Uterus (tissue), 2 donors: ENCODE measurements at regions not wholly inside any gene's neighbourhood (a gene's known extent, or its start where the extent isn't known, plus 50 kb on each side); places are given as distances from the start of the nearest gene placed in this dataset.

Experiments used
- POLR2A ChIP-seq, 2 donors: fragments of 450-650 bp; IDR thresholded peaks; one replicate each; pipeline ENCODE4 v1.6.1; 2016; ENCODE audit warnings: antibody characterized with exemption in 2 of 2, mild to moderate bottlenecking in 1 of 2, moderate library complexity in 1 of 2
- TF ChIP-seq, protein P1 (sequence below), 4 experiments: fragments of 200-600 bp in 2 of 4; fragments of 450-650 bp in 2 of 4; sonication (generic) in 2 of 4; IDR thresholded peaks; one replicate each; pipeline ENCODE4 v1.5.1; 2016 to 2019; ENCODE audit warnings: antibody characterized with exemption in 4 of 4, mild to moderate bottlenecking in 2 of 4, moderate library complexity in 1 of 4

DNA sequence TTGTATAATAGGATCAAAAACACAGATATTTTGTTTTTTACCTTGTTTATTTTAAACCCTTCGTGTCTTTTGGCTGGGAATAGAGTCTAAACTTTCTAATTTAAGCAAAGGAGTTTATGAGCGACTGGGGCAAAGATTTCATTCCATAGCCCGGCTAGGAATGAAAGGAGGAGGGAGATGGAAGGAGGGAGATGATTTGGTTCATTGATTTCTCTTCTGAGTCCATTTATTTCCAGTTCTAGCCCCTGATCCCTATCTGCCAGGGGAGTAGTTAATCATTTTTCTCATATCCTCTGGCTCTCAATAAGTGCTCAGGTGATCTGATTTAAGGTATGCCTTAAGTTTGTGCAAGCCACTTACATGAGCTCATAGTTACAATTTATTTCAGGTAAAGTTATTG, 120.0 kb downstream of the SPRY1 start:
- TF ChIP-seq, protein P1, sequence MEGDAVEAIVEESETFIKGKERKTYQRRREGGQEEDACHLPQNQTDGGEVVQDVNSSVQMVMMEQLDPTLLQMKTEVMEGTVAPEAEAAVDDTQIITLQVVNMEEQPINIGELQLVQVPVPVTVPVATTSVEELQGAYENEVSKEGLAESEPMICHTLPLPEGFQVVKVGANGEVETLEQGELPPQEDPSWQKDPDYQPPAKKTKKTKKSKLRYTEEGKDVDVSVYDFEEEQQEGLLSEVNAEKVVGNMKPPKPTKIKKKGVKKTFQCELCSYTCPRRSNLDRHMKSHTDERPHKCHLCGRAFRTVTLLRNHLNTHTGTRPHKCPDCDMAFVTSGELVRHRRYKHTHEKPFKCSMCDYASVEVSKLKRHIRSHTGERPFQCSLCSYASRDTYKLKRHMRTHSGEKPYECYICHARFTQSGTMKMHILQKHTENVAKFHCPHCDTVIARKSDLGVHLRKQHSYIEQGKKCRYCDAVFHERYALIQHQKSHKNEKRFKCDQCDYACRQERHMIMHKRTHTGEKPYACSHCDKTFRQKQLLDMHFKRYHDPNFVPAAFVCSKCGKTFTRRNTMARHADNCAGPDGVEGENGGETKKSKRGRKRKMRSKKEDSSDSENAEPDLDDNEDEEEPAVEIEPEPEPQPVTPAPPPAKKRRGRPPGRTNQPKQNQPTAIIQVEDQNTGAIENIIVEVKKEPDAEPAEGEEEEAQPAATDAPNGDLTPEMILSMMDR (IDR thresholded peaks at IDR 0.05), result no peak
- no peak for TF ChIP-seq POLR2A (IDR thresholded peaks at IDR 0.05)
